ENCODE measurements at regions not wholly inside any gene's neighbourhood (a gene's known extent, or its start where the extent isn't known, plus 50 kb on each side); places are given as distances from the start of the nearest gene placed in this dataset.
A peak's percentile ranks its signal among the peaks of the same experiment; 100 is the strongest.

GRCh38 chrY:19816053-19816823, 71.7 kb upstream of the KDM5D start:
- H3K4me1 Mint-ChIP-seq (ENCODE audit: low read depth): no peaks in the 10 kb centered on the region
- ChIA-PET POLR2A (no interaction called here), CTCF (no interaction called here)
- H3K4me3 Mint-ChIP-seq: peak overlapping the region; percentile 15
- no peak overlapping the region for H3K27ac Mint-ChIP-seq
- H3K27me3 Mint-ChIP-seq: no peaks in the 10 kb centered on the region
- TF ChIP-seq CTCF (IDR thresholded peaks at IDR 0.05): no peak
- no peaks in the 10 kb centered on the region for H3K9me3 Mint-ChIP-seq
- ATAC-seq (peak; percentile 20), DNase-seq (peak; percentile 2)
- intact Hi-C loops (cut with micrococcal nuclease): no loop called here
- no peaks in the 10 kb centered on the region for H3K36me3 Mint-ChIP-seq (ENCODE audit: low read depth)

Data from activated CD8-positive, alpha-beta T cell treated with anti-CD3 and anti-CD28 coated beads for 36 hours (primary cell).